Heart left ventricle (tissue), 13 donors: ENCODE measurements at regions not wholly inside any gene's neighbourhood (a gene's known extent, or its start where the extent isn't known, plus 50 kb on each side); places are given as distances from the start of the nearest gene placed in this dataset.

Source experiments
- POLR2A ChIP-seq, 2 donors: fragments of 450-650 bp; IDR thresholded peaks; one replicate each; pipeline ENCODE4 v1.6.1; 2017; ENCODE audit warnings: antibody characterized with exemption in 2 of 2, mild to moderate bottlenecking in 2 of 2, moderate library complexity in 2 of 2
- TF ChIP-seq, protein P1 (sequence below), 12 donors: fragments of 200-600 bp; sonication (generic) in 4 of 12; IDR thresholded peaks; one replicate each; pipeline versions ENCODE4 v1.5.0 to v1.8.0; 2018 to 2022; ENCODE audit warnings: antibody characterized with exemption in 12 of 12, mild to moderate bottlenecking in 5 of 12
- donor health status: ischemic (EF 13 %, LVEDD 7.1; RV severe dilation, severe dysfunction).
- donor health status: DM: no; HTN: yes; CAD: no.
- donor health status: DM: no; HTN: no; CAD: no.
- donor health status: ischemic (EF 25% LVEDD 6.9; RV normal size, moderate dysfunction).
- donor health status: ischemic (EF 25% LVEDD 5.7; RV mildly dilated, moderate dysfunction).
- donor health status: ischemic (EF 35%, LVEDD 5.7; RV mildly dilated, moderate dysfunction).
- donor health status: nonischemic (EF 11% LVEDD 7.7; RV severe dilation, severe dysfunction).
- donor health status: DM: yes; HTN: yes; CAD: no.
- donor health status: PGD.
- donor health status: ischemic (EF 29% LVEDD 5.4; RV normal size, mild dysfunction).
- donor health status: nonischemic (EF 23%, LVEDD 6.1; RV moderate dilation, normal function).

DNA sequence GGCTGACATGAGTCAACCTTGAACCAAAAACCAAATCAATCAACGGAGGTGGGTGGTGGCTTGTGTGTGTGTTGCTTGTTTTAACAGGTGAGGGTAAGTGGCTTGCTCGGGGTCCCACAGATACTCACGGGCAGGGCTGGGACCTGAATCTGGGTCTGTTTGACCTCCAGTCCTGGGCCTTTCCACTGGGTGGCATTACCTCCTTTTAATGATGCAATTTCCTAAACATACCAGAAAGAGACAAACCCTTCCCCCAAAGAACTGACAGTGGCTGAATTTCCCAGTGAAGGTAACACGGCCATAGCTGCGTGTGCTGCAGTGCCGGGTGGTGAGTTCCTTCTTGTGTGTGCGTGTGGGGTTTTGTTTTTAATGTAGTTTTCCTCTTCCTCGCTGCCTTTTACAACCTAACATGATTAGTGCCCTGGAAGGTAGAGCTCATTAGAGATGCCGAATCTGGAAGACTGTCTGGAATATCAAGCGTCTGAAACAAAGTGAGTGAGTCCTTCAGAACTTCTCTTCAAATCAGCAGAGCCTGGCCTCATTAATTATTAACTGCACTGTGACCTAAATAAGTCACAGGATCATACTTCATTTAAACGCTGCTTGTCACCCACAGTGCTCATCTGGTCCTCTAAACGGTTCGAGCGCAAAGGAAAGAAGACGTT lies 166.1 kb upstream of the TCERG1L start:
- TF ChIP-seq, protein P1, sequence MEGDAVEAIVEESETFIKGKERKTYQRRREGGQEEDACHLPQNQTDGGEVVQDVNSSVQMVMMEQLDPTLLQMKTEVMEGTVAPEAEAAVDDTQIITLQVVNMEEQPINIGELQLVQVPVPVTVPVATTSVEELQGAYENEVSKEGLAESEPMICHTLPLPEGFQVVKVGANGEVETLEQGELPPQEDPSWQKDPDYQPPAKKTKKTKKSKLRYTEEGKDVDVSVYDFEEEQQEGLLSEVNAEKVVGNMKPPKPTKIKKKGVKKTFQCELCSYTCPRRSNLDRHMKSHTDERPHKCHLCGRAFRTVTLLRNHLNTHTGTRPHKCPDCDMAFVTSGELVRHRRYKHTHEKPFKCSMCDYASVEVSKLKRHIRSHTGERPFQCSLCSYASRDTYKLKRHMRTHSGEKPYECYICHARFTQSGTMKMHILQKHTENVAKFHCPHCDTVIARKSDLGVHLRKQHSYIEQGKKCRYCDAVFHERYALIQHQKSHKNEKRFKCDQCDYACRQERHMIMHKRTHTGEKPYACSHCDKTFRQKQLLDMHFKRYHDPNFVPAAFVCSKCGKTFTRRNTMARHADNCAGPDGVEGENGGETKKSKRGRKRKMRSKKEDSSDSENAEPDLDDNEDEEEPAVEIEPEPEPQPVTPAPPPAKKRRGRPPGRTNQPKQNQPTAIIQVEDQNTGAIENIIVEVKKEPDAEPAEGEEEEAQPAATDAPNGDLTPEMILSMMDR (IDR thresholded peaks at IDR 0.05) = no peak
- TF ChIP-seq POLR2A (IDR thresholded peaks at IDR 0.05) = no peak
